ENCODE measurements at regions not wholly inside any gene's neighbourhood (a gene's known extent, or its start where the extent isn't known, plus 50 kb on each side); places are given as distances from the start of the nearest gene placed in this dataset.
"Not testable (repeated sequence)": the region's sequence is repeated elsewhere in the genome, so short reads cannot be mapped to it uniquely, and the experiment has no call there.

DNA sequence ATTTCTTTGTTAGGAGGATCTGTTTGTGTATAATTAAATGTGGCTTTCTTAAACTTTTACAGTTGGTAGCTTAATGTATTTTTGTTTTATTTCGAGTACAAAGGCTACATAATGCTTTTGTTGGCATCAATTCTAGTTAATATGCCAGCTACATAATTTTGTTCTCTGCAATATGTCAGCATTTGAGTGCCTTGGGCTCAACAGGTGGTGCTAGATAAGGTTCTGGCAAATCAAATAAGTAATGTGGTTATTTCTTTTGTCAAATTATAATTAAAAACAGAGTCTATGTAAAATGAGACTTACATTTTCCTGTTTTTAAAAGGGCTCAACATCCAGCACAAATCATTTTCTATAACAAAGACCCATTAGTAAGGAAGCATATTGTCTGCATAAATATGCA, 410.6 kb upstream of the NR5A2 start:
- DNase-seq (ENCODE audit: low read depth in 2 of 2), result no peak

DNA sequence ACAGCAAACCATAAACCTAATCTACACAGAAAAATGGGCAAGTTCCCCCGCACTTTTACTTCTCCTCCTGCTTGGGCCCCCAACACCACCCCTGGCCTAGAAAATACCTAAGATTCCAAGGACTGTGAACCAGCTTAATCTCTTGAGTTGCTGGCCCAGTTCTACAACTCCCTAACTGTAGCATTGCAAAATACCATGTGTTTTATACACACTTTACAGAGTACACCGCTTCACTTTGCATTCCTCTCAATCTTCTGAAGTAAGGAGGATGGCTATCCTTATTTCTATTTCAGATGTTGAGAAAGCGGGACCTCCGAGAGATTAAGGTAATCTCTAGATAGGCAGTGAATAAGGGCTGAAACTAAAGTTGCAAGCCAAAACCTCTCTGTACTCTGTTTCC, 408.3 kb upstream of the NR5A2 start:
- no peak for DNase-seq (ENCODE audit: low read depth in 2 of 2)

DNA sequence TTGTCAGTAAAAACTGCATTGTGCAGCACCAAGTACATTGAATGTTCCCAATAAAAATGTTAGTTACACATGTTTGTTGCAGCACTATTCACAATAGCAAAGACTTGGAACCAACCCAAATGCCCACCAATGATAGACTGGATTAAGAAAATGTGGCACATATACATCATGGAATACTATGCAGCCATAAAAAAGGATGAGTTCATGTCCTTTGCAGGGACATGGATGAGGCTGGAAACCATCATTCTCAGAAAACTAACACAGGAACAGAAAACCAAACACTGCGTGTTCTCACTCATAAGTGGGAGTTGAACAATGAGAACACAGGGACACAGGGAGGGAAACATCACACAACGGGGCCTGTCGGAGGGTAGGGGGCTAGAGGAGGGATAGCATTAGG, 401.3 kb upstream of the NR5A2 start:
- not testable (repeated sequence) for DNase-seq (ENCODE audit: low read depth in 2 of 2)

DNA sequence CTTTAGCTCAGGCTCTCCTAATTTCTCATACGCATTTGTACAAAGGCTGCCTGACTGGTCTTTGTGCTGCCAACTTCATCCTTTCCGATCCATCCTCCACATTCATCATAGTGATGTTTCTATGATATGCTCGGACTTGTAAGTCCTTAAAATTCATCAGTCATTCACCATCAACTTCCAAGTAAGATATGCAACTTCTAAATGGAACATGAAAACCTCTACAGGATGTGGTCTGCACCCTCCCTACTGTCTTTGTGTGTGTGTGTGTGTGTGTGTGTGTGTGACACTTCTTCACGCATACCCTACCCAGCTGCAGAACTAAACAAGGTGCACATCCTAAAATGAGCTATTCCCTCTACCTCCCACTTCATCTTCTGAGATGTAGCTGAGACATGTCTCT, 397.9 kb upstream of the NR5A2 start:
- DNase-seq (ENCODE audit: low read depth in 2 of 2), result no peak

DNA sequence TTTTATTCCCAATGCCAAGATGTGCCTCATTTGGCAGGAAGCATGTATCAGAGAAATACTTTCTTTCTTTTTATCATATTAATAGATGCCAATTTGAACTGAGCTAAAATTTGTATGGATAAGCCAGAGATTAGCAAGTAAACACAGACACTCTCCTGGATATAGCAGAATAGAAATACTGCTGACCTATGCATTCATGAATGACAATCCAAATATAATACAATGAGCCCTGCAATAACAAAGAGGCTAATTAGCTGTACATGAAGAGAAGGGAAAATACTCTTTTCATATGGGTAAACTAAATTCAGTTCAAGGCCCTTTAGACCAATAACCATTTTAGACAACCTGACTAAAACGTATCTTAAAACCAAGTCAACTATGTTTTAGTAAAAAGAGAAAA, 388.1 kb upstream of the NR5A2 start:
- DNase-seq (ENCODE audit: low read depth in 2 of 2), result no peak

DNA sequence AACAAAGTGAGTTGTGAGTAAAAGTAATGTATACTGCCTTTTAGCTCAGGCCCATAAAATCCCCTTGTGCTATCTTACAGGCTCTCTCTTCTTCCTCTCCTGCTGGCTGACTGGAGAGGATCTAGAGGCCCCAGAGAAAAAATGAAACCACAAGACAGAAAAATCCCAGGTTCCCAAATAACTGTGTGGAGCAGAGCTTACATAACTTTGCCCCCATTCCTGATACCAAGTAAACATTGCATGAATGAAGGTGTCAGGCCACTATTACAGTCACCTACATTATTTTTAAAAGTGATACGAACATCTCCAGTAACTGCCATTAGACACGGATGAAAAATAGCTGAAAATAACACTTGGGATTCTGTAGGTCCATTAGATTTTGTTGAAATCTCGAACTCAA, 386.0 kb upstream of the NR5A2 start:
- no peak for DNase-seq (ENCODE audit: low read depth in 2 of 2)

DNA sequence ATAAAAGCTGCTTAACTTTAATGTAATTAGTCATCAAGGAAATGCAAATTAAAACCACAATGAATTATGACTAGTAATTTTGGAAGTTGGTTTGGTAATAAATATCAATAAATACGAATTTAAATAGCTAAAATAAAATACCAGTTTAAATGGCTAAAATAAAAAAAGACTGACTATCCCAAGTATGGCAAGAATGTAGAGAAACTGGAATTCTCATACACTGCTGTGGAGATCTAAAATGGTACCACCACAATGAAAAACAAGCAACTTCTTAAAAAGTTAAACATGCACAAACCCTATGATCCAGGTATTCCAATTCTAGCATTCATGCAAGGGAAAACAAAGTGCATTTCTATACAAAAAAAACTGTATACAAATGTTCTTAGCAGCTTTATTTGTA, 382.6 kb upstream of the NR5A2 start:
- DNase-seq (ENCODE audit: low read depth in 2 of 2), result no peak

DNA sequence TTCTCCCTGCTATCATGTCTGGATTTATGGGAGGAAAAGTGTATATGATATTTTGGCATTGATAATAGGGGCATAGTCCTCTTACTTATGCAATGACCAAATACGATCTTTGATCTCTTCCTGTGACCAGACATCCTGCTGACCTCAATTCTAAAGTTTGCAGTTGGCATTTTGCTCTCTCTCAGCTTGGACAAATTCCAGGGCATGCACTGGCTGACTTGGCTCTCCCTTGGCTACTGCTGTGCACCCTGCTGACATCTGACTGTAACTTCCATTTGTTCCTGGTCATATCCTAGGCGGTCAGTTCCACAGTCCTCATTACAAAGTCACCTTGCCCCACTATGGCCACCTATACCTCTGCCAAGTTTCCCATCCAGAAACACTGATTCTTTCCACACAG, 380.7 kb upstream of the NR5A2 start:
- no peak for DNase-seq (ENCODE audit: low read depth in 2 of 2)

DNA sequence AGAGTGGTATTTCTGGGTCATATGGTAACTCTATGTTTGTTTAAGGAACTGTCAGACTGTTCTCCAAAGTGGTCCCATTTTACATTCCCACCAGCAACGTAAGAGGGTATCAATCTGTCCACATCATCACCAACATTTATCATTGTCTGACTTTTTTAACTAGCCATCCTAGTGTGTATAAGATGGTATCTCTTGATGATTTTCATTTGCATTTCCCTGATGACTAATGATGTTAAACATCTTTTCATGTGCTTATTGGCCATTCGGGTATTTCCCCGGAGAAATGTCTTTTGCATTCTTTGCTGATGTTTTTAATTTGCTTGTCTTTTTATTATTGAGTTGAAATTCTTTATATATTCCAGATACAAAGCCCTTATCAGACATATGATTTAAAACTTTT, 370.1 kb upstream of the NR5A2 start:
- DNase-seq (ENCODE audit: low read depth in 2 of 2), result no peak

DNA sequence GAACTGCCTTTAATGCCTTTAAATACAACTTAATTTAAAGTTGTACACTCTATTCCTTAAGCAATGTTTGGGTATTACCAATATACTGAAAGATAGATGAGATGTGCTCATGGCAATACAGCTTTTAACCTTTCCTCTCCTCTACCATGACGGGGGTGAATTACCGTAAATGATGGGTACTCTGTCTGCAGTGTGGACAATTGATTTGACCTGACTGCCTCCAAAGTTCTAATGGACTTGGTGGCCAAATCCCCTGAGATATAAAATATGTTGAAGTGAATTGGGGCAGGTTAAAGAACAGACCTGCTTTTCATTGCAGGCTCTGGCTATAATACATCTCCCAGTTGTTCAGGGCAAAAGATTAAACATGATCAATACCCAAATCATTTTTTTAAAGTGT, 367.4 kb upstream of the NR5A2 start:
- DNase-seq (ENCODE audit: low read depth in 2 of 2), result no peak

DNA sequence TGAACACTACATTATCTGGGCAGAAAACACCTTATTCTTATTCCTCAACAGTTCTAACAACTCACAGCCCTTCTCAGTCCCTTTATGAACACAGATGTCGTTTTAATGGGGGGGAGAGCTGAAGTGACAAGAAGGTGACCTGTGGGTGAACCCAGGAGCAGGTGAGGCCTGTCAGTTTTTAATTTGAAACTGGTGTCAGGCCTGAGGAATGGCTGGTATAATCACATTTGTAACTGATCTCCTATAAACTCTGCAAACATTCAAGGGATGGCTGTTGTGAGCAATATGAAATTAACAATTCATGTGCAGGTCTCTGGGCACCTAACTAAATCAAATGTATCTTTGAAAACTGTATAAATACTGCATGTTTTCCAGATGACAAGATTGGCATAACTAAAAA, 362.1 kb upstream of the NR5A2 start:
- no peak for DNase-seq (ENCODE audit: low read depth in 2 of 2)

DNA sequence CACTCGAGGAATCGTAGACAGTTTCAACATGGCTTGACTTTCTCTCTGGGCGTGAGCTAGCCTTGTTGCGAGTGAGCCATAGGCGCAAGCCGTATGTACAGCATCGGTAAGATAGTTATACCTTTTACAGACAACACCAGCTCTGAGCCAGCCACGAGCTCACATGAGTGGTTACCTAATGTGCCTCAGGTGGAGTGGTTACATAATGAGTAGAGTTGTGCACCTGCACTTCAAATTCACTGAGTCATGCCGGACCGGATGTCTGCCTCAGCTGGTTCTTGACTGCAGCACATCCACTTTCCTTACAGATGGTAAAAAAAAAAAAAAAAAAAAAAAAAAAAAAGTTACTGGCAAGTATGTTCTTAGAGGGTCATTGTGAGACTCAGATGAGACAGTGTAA, 360.4 kb upstream of the NR5A2 start:
- DNase-seq (ENCODE audit: low read depth in 2 of 2), result no peak

DNA sequence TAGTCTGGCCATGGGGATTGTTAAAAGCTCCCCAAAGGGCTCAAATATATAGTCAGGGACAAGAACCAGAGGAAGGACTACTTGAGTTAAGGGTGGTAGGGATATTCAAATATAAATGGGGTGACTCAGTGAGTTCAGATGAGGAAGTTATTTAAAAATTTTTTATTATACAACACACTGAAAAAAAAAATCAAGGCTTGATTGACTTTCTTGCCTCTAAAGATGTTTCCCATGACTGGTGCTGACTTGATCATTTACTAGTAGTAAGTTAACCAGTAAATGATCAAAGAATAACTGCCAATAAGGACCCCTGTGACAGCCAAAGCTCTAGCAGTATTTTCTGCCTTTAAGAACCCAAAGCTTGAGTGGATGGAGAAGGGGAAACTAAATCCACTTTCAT, 357.6 kb upstream of the NR5A2 start:
- no peak for DNase-seq (ENCODE audit: low read depth in 2 of 2)

DNA sequence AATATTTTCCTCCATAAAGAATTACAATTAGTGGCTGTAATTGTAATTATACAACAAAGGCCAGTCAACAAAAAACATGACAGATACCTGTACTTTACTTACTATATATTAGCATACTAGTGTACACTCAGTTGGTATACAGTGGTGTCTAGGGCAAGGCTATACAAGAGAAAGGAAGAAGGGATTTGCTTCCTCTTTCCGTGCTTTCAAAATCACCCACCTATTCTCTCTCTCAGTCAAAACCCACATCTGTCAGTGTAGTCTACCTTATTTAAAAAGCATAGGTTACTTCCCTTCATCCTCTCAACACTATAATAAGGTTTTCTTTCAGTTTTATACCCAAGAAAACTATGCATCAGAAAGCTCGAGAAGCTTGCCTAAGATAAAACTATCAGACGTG, 355.8 kb upstream of the NR5A2 start:
- DNase-seq (ENCODE audit: low read depth in 2 of 2), result no peak

DNA sequence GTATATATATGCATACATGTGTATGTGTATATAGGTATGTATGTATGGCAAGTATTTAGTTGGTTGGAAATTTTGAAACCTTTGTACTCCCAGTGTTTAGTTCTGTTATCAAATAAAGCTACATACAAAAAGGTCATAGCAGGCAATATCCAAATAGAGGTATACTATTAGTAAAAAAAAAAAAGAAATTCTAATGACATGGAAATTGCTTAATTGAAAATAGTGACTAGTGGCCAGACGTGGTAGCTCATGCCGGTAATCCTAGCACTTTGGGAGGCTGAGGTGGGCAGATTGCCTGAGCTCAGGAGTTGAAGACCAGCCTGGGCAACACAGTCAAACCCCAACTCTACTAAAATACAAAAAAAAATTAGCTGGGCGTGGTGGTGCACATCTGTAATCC, 351.6 kb upstream of the NR5A2 start:
- no peak for DNase-seq (ENCODE audit: low read depth in 2 of 2)

DNA sequence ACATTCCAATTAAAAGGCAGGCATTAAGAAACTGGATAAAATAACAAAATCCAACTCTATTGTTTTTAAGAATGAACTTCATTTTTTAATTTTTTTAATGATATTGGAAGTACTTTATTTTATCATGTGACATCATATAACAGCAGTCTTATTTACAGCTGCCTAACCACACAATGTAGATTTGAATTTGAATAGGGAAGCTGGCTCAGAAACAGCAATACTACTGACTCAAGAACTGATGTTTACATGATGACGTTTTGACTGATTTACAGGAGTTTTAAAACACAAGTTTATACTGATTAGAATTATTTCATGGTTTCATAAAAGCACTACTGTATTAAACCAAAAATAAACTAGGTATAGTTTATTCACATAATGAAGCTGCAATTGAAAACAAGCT, 348.7 kb upstream of the NR5A2 start:
- DNase-seq (ENCODE audit: low read depth in 2 of 2), result no peak

DNA sequence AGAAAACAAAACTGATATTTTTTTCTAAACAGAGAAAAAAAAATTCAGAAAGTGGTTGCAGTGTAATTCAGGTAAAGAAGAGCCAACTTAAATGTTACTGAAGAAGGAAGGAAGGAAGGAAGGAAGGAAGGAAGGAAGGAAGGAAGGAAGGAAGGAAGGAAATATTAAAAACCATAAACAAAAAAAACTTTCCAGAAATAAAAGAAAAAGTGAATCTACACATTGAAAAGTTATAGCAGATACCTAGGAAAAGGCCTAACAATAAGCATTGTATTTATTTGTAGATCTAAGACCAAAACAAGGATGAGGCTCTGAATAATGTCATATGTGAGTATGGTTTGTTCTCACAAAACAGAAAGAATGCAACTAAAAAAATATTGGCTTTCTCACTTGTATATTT, 345.4 kb upstream of the NR5A2 start:
- DNase-seq (ENCODE audit: low read depth in 2 of 2), result no peak

DNA sequence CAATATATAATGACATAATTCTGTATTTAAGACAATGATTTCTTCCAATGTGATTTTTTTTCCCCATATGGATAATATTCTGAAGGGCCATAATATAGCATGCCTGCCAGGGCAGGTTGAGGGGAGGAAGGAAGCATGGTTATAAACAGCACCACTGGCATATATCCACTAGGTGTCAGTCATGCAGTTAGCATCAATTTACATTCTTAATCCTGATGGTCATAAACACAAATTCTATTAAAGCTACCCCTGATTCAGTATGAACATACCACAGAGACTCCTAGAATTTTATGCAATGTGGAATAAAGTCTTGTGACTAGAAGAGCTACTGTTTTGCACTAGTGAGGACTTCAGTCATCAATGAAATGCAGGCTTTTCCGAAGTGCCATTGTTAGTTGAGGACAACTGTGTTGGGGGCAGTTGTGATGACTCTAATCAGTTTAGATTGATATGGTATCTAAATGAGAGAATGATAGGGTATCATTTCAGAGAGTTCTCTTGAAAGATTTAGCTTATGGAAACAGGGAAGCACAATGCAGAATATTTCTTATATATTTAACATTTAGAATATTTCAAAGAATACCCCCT, 342.7 kb upstream of the NR5A2 start:
- peak; percentile 37 to 47 for DNase-seq (ENCODE audit: low read depth in 2 of 2)

DNA sequence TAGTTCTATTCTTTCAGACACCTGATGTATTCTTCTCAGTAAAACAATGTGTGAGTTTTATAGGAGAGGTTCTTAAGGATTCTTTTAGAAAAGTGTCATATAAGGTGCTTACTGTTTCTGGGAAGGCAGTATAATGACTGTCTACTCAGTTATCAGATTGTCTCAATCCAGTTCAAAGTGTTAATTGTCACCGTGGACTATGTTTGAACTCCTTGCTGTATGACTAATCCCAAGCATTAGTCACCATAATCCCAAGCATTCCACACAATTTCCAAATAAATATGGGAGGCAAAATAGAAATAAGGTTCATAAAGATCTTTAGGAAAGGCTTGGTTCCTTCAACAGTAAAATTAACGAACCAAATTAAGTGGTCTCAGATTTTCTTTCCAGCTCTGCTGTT, 342.1 kb upstream of the NR5A2 start:
- DNase-seq (ENCODE audit: low read depth in 2 of 2), result peak; percentile 33 to 41

DNA sequence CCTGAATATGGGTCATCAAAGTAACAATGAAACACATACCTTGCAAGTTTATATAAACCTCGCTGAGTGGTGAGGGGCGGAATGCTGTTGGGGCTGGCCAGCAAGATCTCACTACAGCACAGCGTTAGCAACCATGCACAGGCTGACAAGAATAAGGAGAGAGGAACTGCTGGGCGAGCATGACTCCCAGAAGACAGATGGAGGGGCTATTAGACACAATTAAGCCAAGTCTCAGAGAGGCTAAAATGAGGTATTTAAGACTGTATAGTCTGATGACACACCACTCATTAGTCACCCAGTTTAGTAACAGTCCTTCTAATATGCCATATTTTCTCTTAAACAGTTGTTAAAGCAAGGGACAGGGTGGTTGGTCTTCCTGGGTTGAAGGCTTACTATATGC, 340.2 kb upstream of the NR5A2 start:
- DNase-seq (ENCODE audit: low read depth in 2 of 2), result peak in 1 of 2 experiments; percentile 7

DNA sequence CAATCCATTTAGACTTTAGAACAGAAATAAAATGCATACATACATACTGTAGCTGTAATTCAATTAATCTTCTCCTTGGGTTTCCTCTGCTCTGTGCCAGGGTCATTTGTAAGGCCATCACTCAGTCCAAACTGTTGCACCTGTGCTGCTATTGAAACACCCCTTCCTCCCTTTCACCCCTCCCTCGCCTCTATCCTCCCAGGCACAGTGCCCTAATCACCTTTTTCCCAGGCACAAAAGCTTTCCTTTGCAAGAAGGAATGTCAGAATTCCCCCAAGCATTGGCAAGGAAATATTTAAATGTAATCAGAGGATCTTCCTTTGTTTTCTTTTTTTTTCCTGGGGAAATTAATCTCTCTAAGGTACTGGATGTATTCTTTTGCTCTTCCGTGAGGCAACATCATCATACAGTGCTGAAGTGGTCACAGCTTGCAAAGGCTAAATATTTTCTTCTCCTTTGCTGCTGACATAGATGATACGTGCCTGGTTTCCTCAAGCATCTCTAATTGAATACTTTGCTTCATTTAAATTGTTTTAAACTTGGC, 339.3 kb upstream of the NR5A2 start:
- DNase-seq (ENCODE audit: low read depth in 2 of 2), result no peak

DNA sequence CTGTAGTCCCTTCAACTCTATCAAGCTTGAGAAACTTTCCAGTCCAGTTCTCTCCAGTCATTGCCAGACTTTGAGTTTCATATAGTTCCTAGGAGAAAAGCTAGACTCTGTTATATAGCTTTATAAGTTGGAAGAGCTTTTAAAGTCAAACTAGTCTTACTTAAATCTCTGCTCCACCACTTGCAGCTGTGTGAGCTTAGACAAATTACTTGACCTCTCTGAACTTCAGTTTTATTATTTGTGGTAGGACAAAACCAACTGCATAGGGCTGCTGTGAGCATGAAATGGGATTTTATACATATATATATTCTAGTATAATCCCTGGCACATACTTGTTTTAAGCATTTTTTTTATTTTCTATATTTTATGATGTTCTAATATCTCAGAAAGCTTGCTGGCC, 338.7 kb upstream of the NR5A2 start:
- DNase-seq (ENCODE audit: low read depth in 2 of 2), result no peak

DNA sequence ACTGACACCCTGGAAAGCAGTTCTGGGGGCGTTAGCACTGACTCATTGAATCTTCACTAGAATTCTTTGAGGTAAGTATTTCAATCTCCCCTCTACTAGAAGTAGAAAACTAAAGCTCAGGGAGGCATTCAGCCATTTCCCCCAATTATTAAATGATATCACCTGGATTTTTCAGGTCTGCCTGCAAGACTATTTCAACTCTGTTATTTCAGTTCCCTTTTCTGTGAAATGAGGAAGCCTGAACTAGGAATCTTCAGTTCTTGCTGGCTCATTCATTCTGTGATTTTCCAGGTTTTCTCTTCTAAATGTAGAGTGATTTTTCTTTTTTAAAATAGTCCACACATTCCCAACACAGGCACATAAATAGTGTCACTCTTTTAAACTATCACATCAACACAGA, 337.0 kb upstream of the NR5A2 start:
- no peak for DNase-seq (ENCODE audit: low read depth in 2 of 2)

DNA sequence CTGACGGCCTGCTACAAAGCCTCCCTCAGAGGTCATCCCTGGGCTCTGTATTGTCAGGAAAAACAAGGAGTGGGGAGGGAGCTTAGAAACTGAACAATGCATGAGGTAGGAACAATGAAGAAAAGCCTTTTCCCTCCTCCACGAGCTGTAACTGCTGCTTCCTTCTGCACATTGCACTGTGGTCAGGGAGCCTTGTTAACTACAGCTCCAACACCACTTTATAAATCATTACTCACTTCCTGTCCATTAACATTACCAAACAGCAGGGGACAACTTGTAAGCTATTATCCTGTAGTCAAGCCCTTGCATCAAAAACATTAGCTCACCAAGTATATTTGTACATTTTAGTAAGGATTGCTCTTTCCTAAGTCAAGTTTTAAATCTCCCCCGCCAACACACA, 336.0 kb upstream of the NR5A2 start:
- DNase-seq (ENCODE audit: low read depth in 2 of 2), result peak; percentile 71 to 72
